SKM-1 treated with dmso at 0.1 percent for 144 hours (cell line): ENCODE measurements at regions not wholly inside any gene's neighbourhood (a gene's known extent, or its start where the extent isn't known, plus 50 kb on each side); places are given as distances from the start of the nearest gene placed in this dataset.
"Not testable (repeated sequence)": the region's sequence is repeated elsewhere in the genome, so short reads cannot be mapped to it uniquely, and the experiment has no call there.

Source experiments
- DNase-seq: peaks from one replicate; lab custom pipeline; 2025; ENCODE audit not compliant: unreplicated experiment; lab: John Stamatoyannopoulos, UW

DNA sequence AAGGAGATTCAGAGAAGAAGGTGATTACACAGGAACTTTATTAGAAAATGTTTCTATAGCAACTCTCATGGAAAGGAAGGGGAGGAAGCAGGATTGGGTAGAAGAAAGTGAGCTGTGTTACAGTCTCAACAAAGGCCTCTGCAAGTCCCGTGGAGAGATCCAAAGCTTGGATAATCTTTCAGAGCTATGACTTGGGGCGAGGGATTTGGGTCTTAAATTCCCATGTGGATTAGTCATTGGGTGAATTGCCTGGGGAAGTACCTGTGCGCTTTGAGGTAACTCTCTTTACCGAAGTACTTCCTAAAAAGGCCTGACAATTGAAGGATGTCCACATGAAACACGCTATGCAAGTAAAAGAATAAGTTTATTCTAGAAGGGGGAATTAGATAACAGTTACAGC, 133.8 kb upstream of the ANKRD50 start:
- DNase-seq = no peak

DNA sequence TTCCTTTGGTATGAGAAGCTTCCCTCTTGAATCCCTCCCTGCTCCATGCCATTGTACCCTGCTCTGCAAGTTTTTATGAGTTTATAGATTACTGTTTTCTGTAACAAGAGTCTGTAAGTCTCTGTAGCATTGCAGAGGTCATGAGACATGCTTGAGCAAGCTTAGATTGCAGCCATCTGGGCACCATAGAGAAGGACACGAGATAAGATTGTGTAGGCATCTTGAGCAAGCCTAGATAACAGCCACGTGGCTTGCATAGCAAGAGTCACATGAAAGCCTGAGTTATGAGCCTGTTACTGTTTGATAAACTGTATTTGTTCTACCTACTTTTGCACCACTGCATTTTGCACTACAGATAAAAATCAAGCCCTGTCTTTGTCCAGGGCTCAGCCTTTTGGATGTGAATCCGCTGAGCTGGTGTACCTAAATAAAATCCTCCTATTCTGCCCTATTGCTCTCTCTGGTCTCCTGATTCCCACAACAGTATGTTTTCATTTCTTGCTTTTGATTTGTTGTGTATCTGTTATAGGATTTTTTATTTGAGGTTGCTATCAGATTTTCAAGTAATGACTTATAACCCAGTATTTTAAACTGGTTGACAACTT, 127.4 kb upstream of the ANKRD50 start:
- DNase-seq = no peak

DNA sequence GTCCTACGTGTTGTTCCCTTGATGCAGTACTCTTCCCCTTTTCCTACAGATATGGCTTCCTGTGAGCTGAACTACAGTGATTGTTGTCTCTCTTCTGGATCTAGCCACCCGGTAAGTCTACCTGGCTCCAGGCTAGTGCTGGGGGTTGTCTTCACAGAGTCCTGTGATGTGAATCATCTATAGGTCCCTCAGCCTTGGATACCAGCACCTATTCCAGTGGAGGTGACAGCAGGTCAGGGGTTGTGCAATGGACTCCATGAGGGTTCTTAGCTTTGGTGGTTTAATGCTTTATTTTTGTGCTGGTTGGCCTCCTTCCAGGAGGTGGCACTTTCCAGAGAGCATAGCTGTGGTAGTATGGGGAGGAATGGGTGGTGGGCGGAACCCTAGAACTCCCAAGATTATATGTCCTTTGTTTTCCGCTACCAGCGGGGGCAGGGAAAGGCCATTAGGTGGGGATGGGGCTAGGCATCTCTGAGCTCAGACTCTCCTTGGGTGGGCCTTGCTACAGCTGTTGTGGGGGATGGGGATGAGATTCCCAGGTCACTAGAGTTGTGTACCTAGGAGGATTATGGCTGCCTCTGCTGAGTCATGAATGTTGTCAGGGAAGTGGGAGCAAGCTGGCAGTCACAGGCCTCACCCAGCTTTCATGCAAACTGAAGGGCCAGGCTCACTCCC, 121.4 kb upstream of the ANKRD50 start:
- DNase-seq = no peak

DNA sequence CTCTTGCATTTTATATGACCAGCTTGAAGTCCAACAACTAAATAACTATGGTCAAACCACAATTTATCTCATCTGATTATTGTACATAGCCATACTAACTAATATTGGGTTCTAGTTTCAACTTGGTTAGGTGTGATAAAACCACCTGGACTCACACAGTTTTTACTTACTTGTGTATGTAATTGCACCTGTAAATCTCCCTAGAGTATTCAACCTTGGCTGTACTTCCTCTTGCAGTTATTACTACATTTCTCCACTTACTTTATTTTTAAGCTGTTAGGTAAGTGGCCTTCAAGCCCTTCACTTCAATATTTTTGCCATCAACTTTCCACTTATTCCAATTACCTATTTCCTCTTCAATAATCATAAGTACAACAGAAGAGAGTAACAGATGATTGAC, 115.8 kb upstream of the ANKRD50 start:
- no peak for DNase-seq

DNA sequence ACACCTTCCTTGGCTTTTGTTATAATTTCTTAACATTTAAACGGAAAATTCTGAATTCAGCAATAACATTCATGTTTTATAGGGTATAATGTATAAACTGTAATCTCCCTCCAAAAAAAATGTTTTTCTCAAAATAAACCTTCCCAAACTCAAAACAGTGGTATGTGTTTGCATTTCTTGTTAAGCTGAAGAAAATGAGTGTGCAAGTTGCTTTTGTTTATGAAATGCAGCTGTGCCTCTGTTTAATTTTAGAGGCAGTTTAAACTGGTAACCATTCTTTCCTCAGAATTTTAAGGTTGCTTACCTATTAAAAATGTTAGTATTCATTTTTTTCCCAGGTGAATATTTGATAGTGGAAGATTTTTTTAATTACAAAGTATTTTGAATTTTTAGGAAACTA, 105.0 kb upstream of the ANKRD50 start:
- no peak for DNase-seq

DNA sequence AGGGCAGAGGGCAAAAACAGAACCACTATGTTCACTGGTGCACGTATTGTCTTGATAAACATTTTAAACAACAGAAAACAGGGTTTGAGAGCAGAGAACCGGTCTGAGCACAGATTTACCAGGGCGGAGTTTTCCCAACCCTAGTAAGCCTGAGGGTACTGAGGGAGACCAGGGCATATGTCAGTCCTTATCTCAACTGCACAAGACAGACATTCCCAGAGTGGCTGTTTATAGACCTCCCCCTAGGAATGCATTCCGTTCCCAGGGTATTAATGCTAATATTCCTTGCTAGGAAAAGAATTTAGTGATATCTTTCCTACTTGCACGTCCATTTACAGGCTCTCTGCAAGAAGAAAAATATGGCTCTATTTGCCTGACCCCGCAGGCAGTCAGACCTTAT, 99.7 kb upstream of the ANKRD50 start:
- DNase-seq = not testable (repeated sequence)

DNA sequence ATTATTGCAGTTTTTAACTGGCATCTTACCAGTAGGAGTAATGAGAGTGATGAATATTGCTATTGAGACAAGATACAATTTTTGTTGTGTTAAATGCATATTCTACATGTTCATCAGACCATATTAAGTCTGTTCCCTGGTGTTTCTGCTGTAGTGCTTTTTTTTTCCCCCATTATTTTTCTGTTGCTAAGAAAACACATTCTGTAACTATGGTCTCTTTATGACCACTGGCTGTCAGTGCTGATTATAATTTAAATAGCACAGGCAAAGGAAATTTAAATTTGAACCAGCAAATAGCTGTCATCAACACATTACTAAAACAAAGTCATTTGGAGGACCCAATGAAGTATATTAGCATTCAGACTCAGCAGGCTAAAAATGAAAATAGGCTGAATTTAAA, 98.3 kb upstream of the ANKRD50 start:
- DNase-seq = no peak

DNA sequence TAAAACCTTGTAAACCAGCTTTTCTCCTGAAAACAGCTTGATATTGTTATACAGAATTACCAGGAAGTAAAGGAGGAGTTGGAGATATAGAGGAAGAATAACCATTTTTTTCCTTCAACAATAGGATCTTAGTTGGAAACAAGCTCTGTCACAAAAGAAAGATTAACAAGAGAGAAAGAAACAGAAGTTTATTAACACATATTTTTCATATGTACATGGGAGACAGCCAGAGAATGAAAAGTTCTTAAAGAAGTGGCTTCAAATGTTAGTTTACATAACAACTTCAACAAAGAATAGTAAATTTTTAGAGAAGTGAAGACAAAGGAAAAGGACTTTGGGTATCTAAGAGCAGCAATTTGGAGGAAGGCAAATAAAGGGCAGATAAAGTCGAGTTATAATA, 94.9 kb upstream of the ANKRD50 start:
- DNase-seq = no peak

DNA sequence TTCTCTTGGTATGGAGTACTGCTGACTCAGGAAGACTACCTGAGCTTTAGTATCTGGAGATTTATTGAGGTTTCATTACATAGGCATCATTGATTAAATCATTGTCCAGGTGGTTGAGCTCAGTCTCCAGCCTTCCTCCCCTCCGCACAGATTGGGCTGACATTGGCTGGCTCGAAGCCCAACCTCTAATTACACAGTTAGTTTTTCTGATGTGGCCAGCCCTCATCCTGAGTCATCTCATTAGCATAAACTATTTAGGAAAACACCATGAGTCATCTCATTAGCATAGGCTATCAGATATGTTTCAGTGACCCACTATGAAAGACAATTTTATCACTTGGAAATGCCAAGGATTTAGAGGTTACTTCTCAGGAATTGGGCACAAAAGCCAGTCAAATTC, 93.9 kb upstream of the ANKRD50 start:
- no peak for DNase-seq

DNA sequence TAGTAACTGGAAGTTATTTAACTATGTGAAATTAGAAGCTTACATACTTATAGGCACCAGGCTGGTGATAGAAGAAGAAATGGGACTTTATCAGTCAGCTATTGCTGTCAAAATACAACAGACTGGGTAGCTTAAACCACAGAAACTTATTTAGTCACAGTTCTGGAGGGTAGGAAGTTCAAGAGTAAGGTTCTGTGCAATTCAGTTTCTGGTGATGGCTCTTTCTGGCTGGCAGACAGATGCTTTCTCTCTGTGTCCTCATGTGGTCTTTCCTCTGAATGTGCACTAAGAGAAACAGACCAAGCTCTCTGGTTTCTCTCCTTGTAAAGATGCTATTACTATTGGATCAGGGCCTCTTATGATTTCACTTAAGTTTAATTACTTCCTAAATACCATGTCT, 92.1 kb upstream of the ANKRD50 start:
- DNase-seq = no peak

DNA sequence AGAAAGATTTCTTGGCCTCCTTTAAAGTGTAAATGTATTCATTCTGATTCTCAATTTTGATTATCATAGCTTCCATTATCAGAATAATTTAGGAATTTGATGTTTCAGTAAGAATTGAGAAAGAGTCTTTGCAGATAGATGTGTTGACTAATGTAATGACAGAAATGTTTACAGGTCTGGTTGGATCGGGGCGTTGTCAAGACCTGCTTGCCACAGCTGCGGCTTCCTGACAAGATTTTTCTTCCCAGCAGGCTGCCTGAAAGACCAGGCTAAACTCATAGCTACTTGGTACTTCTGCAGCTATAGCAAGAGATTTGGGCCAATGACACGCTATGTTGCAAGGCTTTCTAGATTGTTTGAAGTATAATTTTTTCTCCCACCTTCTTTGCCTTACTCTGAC, 91.5 kb upstream of the ANKRD50 start:
- no peak for DNase-seq

DNA sequence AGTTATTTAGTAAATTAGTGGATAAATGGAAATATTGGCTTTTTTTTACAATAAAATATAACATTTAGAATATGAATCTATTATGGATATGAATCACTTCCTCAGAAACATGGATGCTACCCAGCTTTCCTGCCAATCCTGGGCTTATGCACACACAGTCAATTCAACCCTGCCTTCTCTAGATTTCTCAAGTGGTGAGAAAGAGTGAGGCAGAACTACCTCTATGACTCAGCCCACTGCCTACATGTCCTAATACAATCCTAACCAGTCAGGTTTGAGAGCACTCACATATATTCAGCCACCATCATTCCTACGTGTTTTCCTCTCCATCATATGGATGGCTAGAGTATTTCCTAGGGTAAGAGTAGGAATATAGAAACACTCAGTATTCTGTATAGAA, 91.1 kb upstream of the ANKRD50 start:
- DNase-seq = no peak

DNA sequence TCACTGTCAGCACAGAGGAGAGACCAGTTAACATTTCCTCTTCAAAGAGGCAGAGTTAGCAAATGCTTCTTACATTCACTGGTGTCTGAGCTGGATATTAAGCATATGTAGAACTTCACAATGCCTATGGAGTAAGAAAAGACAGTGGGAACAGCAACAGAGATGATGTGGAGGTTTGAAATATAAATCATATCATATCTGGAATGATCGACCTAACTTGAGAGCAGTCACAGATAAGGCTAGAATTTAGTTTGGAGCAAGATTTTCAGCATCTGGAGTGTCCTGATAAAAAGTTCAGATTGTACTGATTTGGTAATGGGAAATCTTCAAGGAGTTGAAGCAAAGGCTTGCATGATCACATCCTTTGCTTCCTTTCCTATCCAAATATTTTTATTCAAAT, 90.5 kb upstream of the ANKRD50 start:
- DNase-seq = no peak

DNA sequence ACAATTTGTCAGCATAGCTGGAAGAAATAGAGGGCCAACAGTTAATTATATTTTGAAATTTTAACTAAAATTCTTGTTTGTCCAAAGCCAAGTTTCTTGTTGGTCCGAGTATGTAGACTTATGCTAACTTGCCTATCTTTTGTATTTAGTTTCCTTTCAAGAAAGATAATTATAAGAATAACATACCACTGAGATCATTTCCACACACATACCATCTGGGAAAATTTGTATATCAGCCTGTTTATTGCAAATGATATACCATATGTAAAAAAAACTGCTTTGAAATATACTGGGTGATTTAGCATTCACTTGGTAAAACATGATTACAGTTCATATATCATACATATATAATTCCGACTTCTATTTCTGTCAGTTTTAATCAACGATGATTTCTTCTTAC, 84.7 kb upstream of the ANKRD50 start:
- DNase-seq = no peak

DNA sequence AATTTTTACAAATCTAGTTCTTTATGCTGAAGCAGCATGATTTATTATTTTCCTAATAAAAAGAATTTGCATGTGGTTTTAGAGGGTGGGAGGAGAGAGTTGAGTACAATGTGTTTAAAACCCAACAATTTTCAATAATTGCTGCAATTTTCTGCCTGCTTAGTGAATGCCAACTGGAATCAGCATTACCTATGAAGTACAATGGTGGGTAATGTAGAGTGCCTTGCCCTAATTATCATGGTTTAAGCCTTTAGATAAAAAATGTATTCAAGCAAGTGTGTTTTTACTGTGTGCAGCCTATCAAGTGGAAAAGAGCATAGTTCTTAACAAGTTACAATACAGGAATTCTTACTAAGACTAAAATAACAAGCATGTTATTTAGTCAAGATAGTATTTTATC, 77.9 kb upstream of the ANKRD50 start:
- no peak for DNase-seq

DNA sequence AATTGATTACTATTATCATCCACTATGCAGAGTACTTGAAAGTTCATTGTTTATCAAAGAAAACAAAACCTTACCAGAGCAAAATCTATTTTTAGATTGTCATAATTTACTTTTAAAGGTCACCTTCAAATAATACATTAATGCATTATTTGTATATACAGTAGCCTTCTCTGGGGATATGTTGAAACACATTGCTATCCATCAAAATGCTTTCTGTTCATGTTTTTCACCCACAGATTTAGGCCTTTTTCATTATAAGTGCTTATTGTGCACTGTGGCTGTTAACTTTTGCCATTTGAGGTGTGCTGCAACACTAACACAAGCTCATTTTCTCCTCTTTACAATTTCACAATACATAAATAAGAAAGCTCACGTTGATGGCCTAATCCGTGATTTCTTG, 74.1 kb upstream of the ANKRD50 start:
- DNase-seq = no peak

DNA sequence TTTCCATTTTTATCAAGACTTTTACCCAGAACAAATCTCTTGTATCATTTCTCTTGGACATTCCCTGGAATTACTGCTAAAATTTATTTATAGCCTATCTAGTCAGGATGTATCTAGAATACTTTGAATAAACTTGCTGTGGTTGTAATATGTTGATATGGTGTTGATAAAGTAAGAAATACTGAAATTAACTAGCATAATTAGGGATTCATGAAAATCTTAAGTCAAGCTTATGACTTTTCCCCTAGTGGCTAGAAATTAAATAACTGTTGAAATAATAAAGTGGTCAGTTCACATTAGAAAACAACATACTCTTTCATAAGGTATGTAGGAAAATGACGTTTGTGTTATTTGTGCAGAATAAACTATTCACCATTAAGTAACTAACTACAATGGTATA, 73.1 kb upstream of the ANKRD50 start:
- DNase-seq = no peak

DNA sequence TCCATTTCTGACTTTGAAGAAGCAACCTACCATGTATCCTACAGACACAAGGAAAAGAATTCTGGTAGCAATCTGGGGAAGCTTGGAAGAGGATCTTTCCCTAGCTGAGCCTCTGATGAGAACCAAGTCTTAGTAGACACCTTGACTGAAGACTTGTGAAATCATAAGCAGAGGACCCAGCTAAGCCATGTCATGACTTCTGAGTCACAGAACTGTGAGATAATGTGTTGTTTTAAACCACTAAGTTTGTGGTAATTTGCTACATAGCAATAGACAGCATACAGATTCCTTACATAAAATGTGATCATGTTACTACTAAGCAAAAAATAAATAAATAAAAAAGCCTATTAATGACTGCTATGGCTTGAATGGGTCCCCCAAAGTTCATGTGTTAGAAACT, 71.3 kb upstream of the ANKRD50 start:
- DNase-seq = no peak

DNA sequence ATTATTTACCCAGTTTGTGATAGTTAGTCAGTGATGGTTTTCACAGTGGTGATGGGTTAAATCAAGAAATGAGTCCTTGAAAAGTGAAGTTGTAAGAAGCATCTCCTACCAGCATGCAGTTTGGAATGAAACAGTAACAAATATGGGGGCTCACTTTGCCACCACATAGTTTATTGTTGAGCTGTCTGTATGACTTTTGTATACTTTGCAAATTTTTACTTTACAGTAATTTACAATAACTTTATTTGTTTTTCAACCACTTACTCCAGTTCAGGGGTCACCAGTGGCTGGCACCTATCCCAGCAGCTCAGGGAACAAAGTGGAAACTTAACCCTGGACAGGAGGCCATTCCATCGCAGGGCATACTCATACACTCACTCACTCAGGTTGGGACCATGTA, 64.5 kb upstream of the ANKRD50 start:
- no peak for DNase-seq

DNA sequence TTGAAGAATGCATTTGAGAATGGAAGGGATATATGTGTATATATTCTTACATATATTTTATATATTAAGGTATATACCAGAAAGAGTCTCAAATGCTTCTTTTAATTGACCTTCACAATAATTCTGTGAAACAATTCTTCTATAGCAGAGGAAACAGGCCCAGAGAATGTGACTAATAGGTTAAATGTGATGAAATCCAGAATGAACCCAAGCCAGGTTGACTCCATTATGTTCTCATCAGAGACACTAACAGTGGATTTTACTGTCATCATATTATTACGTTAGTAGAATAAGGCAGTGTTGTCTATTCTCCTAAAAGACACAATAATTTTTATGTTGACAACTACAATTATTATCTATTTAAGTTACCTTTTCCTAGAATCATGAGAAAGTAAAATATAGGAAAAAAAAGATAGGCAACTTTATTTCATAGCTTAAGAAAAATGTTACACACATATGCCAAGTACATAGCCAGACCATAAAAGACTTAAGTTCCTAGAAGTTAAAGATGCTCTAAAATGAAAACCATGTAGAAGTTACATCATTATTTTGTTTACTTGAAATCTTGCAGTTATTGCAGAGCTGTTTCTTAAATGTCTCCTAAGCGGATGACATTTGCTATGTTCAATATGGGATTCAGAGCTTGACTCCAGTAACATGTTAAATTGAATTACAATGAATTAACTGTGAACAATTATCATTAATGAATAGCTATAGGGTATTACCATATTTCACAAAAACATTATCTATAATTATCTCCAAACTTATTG, 56.2 kb upstream of the ANKRD50 start:
- no peak for DNase-seq

DNA sequence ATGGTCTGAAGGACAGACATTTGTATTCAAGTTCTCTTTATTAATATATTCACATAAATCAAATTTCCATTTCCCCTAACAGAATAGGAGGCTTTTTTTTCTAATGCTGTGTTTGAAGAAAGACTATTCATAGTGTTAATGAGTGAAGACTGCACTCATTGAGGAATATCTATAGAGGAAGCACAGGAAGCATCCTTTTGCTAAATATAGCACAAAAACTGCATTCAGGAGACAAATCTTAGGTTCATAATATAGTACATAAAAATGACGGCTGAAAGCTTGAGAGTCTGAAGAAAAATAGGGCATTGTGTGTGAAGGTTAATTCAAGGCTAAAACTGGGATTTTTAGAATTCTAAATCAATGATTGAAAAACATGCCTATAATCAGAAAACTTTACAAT, 50.4 kb upstream of the ANKRD50 start:
- DNase-seq = no peak
